ENCODE measurements at regions not wholly inside any gene's neighbourhood (a gene's known extent, or its start where the extent isn't known, plus 50 kb on each side); places are given as distances from the start of the nearest gene placed in this dataset.

- no peak overlapping the region for H2AFZ ChIP-seq (ENCODE audit: low read length)
- H3K9me3 ChIP-seq (ENCODE audit: low read depth, low read length): no peaks in the 10 kb centered on the region
- no peaks in the 10 kb centered on the region for H4K20me1 ChIP-seq (ENCODE audit: insufficient read depth, low read length)
Observed at GRCh38 chr2:129678751-129679150, 300.7 kb upstream of the RAB6C start.

GRCh38 chr2:129681788-129682187, 297.7 kb upstream of the RAB6C start:
- Histone ChIP-seq H2AFZ (ENCODE audit: low read length) (no peak overlapping the region), H3K36me3 (ENCODE audit: insufficient read depth, low read length) (no peaks in the 10 kb centered on the region), H3K27me3 (ENCODE audit: insufficient read depth, low read length) (no peaks in the 10 kb centered on the region), H3K79me2 (ENCODE audit: insufficient read depth, low read length) (no peaks in the 10 kb centered on the region), H3K9me3 (ENCODE audit: low read depth, low read length) (no peaks in the 10 kb centered on the region), H3K4me2 (ENCODE audit: insufficient read depth, low read length) (no peak overlapping the region), H3K27ac (ENCODE audit: low read depth, low read length) (no peak overlapping the region), H3K4me3 (ENCODE audit: insufficient read depth, low read length) (no peak overlapping the region), H4K20me1 (ENCODE audit: insufficient read depth, low read length) (no peaks in the 10 kb centered on the region), H3K4me1 (ENCODE audit: insufficient read depth, low read length) (no peaks in the 10 kb centered on the region)
- no peak for DNase-seq (ENCODE audit: insufficient read length, low spot score, missing footprints)
- TF ChIP-seq CTCF (IDR thresholded peaks at IDR 0.05; ENCODE audit: extremely low read depth, low read depth, low read length): no peak

More at GRCh38 chr2:129678751-129679150, 300.7 kb upstream of the RAB6C start:
- Histone ChIP-seq H3K36me3 (ENCODE audit: insufficient read depth, low read length) (no peaks in the 10 kb centered on the region), H3K4me1 (ENCODE audit: insufficient read depth, low read length) (no peaks in the 10 kb centered on the region), H3K27me3 (ENCODE audit: insufficient read depth, low read length) (no peaks in the 10 kb centered on the region), H3K4me2 (ENCODE audit: insufficient read depth, low read length) (no peak overlapping the region), H3K27ac (ENCODE audit: low read depth, low read length) (no peak overlapping the region), H3K79me2 (ENCODE audit: insufficient read depth, low read length) (no peaks in the 10 kb centered on the region), H3K4me3 (ENCODE audit: insufficient read depth, low read length) (no peak overlapping the region)
- TF ChIP-seq CTCF (IDR thresholded peaks at IDR 0.05; ENCODE audit: extremely low read depth, low read depth, low read length): no peak
- DNase-seq (ENCODE audit: insufficient read length, low spot score, missing footprints): no peak

- TF ChIP-seq CTCF (IDR thresholded peaks at IDR 0.05; ENCODE audit: extremely low read depth, low read depth, low read length): no peak
- H3K4me3 ChIP-seq (ENCODE audit: insufficient read depth, low read length): no peak overlapping the region
- H3K4me1 ChIP-seq (ENCODE audit: insufficient read depth, low read length): no peaks in the 10 kb centered on the region
- no peak overlapping the region for H3K27ac ChIP-seq (ENCODE audit: low read depth, low read length)
- H4K20me1 ChIP-seq (ENCODE audit: insufficient read depth, low read length): no peaks in the 10 kb centered on the region
- H3K9me3 ChIP-seq (ENCODE audit: low read depth, low read length): no peaks in the 10 kb centered on the region
- H2AFZ ChIP-seq (ENCODE audit: low read length): no peak overlapping the region
- H3K36me3 ChIP-seq (ENCODE audit: insufficient read depth, low read length): no peaks in the 10 kb centered on the region
- DNase-seq (ENCODE audit: insufficient read length, low spot score, missing footprints): no peak
- no peaks in the 10 kb centered on the region for H3K27me3 ChIP-seq (ENCODE audit: insufficient read depth, low read length)
- H3K4me2 ChIP-seq (ENCODE audit: insufficient read depth, low read length): no peak overlapping the region
- no peaks in the 10 kb centered on the region for H3K79me2 ChIP-seq (ENCODE audit: insufficient read depth, low read length)
Observed at GRCh38 chr2:129689653-129690448, 289.6 kb upstream of the RAB6C start.

GRCh38 chr2:129695496-129695895, 284.0 kb upstream of the RAB6C start:
- no peaks in the 10 kb centered on the region for H3K79me2 ChIP-seq (ENCODE audit: insufficient read depth, low read length)
- H3K36me3 ChIP-seq (ENCODE audit: insufficient read depth, low read length): no peaks in the 10 kb centered on the region
- no peak overlapping the region for H2AFZ ChIP-seq (ENCODE audit: low read length)
- H3K4me2 ChIP-seq (ENCODE audit: insufficient read depth, low read length): no peak overlapping the region
- H3K27ac ChIP-seq (ENCODE audit: low read depth, low read length): no peak overlapping the region
- no peaks in the 10 kb centered on the region for H3K4me1 ChIP-seq (ENCODE audit: insufficient read depth, low read length)
- H3K9me3 ChIP-seq (ENCODE audit: low read depth, low read length): no peaks in the 10 kb centered on the region
- H3K4me3 ChIP-seq (ENCODE audit: insufficient read depth, low read length): no peak overlapping the region
- no peaks in the 10 kb centered on the region for H4K20me1 ChIP-seq (ENCODE audit: insufficient read depth, low read length)
- DNase-seq (ENCODE audit: insufficient read length, low spot score, missing footprints): no peak
- H3K27me3 ChIP-seq (ENCODE audit: insufficient read depth, low read length): no peaks in the 10 kb centered on the region
- TF ChIP-seq CTCF (IDR thresholded peaks at IDR 0.05; ENCODE audit: extremely low read depth, low read depth, low read length): no peak
